Left ventricle myocardium inferior (tissue), 1 donor: ENCODE measurements at regions not wholly inside any gene's neighbourhood (a gene's known extent, or its start where the extent isn't known, plus 50 kb on each side); places are given as distances from the start of the nearest gene placed in this dataset.

Source experiments
- DNase-seq: peaks from one replicate; pipeline ENCODE4 v3.0.0-alpha.2; 2020
- H3K27ac ChIP-seq: fragments of 200-600 bp; replicated peaks from 2 replicates; pipeline ENCODE4 v1.8.0; 2021
- H3K27me3 ChIP-seq: fragments of 200-600 bp; 2 replicates; pipeline ENCODE4 v1.8.0; 2021; ENCODE audit warnings: low read depth
- H3K36me3 ChIP-seq: fragments of 200-600 bp; 2 replicates; pipeline ENCODE4 v1.8.0; 2021
- H3K4me1 ChIP-seq: fragments of 200-600 bp; 2 replicates; pipeline ENCODE4 v1.8.0; 2021
- H3K4me3 ChIP-seq: fragments of 200-600 bp; 2 replicates; pipeline ENCODE4 v1.8.0; 2021; ENCODE audit warnings: mild to moderate bottlenecking, moderate library complexity
- H3K9me3 ChIP-seq: fragments of 200-600 bp; replicated peaks from 2 replicates; pipeline ENCODE4 v1.8.0; 2021
- intact Hi-C: fragments of 100-400 bp; cut with micrococcal nuclease; formaldehyde crosslinking; loops from one replicate; pipeline ENCODE4 v1.11.0; 2022
- TF ChIP-seq, protein P1 (sequence below): fragments of 200-600 bp; IDR thresholded peaks from 2 replicates; pipeline ENCODE4 v1.8.0; 2021; ENCODE audit warnings: antibody characterized with exemption, mild to moderate bottlenecking, borderline replicate concordance
- donor health status: DM: no; HTN: yes; CAD: no; lungs with severe emphysema.

DNA sequence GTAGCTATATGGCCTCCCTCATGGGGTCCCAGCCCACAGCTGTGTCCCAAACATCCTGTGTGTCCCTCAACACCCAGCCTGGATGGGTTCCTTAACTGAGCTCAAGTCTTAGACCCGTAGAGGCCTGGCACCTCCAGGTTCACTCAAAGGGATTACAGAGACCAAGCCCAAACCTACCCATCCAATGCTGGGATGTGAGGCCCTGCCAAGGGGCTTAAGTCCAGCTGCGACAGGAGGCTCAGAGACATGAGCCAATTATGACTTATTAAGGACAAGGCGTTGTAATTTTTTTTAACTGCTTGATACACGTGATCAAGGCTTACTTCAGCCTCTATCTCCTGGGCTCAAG lies 105.6 kb upstream of the RET start:
- TF ChIP-seq, protein P1, sequence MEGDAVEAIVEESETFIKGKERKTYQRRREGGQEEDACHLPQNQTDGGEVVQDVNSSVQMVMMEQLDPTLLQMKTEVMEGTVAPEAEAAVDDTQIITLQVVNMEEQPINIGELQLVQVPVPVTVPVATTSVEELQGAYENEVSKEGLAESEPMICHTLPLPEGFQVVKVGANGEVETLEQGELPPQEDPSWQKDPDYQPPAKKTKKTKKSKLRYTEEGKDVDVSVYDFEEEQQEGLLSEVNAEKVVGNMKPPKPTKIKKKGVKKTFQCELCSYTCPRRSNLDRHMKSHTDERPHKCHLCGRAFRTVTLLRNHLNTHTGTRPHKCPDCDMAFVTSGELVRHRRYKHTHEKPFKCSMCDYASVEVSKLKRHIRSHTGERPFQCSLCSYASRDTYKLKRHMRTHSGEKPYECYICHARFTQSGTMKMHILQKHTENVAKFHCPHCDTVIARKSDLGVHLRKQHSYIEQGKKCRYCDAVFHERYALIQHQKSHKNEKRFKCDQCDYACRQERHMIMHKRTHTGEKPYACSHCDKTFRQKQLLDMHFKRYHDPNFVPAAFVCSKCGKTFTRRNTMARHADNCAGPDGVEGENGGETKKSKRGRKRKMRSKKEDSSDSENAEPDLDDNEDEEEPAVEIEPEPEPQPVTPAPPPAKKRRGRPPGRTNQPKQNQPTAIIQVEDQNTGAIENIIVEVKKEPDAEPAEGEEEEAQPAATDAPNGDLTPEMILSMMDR, result no peak
- no peaks in the 10 kb centered on the region for H3K4me1 ChIP-seq
- H3K27me3 ChIP-seq, result peaks cover 40% of the 10 kb centered on the region
- no peak for DNase-seq
- no peaks in the 10 kb centered on the region for H3K36me3 ChIP-seq
- H3K4me3 ChIP-seq, result no peak overlapping the region
- H3K27ac ChIP-seq, result no peak overlapping the region
- intact Hi-C loops, result no loop called here
- H3K9me3 ChIP-seq, result no peaks in the 10 kb centered on the region

DNA sequence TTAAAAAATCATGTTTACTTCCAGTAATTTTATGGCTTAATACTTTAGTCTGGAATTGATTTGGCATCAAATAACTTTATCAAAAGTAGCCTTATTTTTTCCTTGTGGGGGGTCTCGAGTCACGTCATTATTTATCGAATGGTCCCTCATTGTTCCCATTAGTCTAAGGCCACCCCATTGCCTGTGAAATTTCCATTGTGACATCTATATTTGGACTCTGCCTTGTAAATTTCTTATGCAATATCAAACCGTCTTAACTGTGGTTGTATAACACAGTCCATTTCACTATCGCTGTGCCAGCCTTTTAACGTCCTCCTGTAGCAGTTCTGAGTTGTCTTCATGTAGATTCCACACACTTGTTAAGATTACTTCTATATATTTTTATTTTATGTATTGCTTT lies 103.9 kb upstream of the RET start:
- Histone ChIP-seq H3K27ac (no peak overlapping the region), H3K4me3 (no peak overlapping the region), H3K4me1 (no peaks in the 10 kb centered on the region), H3K27me3 (peaks cover 40% of the 10 kb centered on the region), H3K9me3 (no peaks in the 10 kb centered on the region), H3K36me3 (no peaks in the 10 kb centered on the region)
- no peak for DNase-seq
- intact Hi-C loops, result no loop called here
- TF ChIP-seq, protein P1, result no peak

DNA sequence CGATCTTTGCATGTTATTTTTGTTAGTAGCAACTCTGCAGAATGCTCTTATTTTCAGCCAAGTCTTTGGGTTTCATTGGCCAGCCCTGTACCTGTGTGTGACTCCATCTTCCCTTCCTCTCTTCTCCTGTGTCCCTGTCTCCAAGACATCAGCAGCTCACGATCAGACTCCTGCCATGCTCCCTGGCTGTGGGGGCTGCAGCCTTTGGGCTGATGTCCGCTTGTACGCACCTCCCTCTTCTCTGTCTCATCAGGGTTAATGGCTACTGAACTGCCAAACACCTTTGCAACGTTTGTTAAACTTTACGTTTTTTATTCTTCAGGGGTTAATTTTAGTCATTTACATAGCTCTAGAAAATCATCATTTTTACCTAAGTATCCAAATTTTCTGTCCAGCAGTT lies 103.5 kb upstream of the RET start:
- Histone ChIP-seq H3K27me3 (peaks cover 40% of the 10 kb centered on the region), H3K27ac (no peak overlapping the region), H3K36me3 (no peaks in the 10 kb centered on the region), H3K4me1 (no peaks in the 10 kb centered on the region), H3K9me3 (no peaks in the 10 kb centered on the region), H3K4me3 (no peak overlapping the region)
- intact Hi-C loops, result no loop called here
- TF ChIP-seq, protein P1, result no peak
- no peak for DNase-seq

DNA sequence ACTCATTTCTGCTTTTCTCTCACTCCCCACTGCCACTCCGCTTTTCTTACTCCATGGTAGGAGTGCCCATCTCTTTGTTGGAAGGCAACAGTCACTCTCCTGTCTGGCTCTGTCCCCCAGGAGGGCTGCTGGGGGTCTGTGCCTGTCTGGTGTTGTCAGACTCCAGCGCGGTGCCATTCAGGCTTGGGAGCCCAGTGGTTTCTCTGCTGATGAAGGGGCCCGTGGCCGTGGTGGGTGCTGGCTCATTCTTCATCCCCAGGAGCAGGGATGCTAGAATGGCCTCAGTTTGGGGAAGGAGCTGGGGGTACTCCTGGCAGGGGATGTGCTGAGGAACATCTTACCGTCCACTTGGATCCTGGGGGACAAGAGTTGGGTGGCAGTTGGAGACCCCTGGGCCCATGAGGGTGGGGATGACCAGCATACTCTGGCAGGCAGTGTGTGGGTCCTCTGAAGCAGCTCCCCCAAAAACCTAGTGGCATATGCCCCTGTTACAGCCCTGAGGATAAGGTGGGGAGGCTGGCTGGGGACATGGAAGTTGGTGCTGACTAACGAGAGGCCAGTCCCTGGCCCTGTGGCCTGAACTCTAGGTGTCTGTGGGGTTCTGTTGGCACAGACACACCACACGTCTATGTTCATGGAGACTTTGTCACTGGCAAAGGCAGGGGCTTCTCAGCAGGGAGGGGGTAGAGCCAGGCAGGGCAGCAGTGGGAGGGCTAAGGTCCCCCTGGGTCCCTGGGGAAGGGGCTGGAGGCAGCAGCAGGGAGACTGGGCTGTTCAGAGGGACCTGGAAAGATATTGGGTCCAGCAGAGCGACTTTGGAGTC lies 102.8 kb upstream of the RET start:
- DNase-seq, result no peak
- H3K27ac ChIP-seq, result no peak overlapping the region
- H3K27me3 ChIP-seq, result peaks cover 35% of the 10 kb centered on the region
- no peak overlapping the region for H3K4me3 ChIP-seq
- TF ChIP-seq, protein P1, result no peak
- intact Hi-C loops, result no loop called here
- no peaks in the 10 kb centered on the region for H3K4me1 ChIP-seq
- no peaks in the 10 kb centered on the region for H3K36me3 ChIP-seq
- no peaks in the 10 kb centered on the region for H3K9me3 ChIP-seq

DNA sequence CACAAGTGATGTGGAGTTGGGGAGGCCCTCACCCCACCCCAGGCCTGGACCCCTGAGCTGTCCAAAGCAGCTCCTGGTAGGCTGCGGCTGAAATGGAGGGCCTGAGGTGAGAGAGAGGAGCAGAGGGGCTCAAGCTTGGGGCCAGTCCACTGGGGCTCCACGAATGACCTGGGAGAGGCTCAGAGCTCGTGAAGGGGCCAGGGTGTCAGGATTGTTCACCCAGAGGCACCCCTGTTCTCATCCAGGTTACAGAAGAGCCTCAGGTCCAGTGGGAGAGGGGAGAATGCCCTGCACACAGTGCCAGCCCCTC lies 102.2 kb upstream of the RET start:
- no peak for DNase-seq
- no peak overlapping the region for H3K4me3 ChIP-seq
- TF ChIP-seq, protein P1, result no peak
- no peaks in the 10 kb centered on the region for H3K36me3 ChIP-seq
- intact Hi-C loops, result no loop called here
- H3K27me3 ChIP-seq, result peaks cover 30% of the 10 kb centered on the region
- no peaks in the 10 kb centered on the region for H3K4me1 ChIP-seq
- no peaks in the 10 kb centered on the region for H3K9me3 ChIP-seq
- no peak overlapping the region for H3K27ac ChIP-seq
